ENCODE measurements at regions not wholly inside any gene's neighbourhood (a gene's known extent, or its start where the extent isn't known, plus 50 kb on each side); places are given as distances from the start of the nearest gene placed in this dataset.

GRCh38 chr6:14544666-14545065, 427.1 kb downstream of the CD83 start (continued):
- TF ChIP-seq STAT6 (CRISPR knock-in tag; conservative IDR thresholded peaks at IDR 0.05; ENCODE audit: low read depth) (no peak), FOXP4 (CRISPR knock-in tag; IDR thresholded peaks at IDR 0.05) (no peak), HMGA2 (CRISPR knock-in tag; IDR thresholded peaks at IDR 0.05) (no peak), NFATC4 (CRISPR knock-in tag; IDR thresholded peaks at IDR 0.05) (no peak), ZNF138 (CRISPR knock-in tag; conservative IDR thresholded peaks at IDR 0.05) (no peak), AFF4 (CRISPR knock-in tag; IDR thresholded peaks at IDR 0.05; ENCODE audit: borderline replicate concordance) (no peak), USF1 (CRISPR knock-in tag; IDR thresholded peaks at IDR 0.05) (no peak), JAZF1 (CRISPR knock-in tag; IDR thresholded peaks at IDR 0.05) (no peak)

- Mint-ChIP-seq H3K9me3 (no peaks in the 10 kb centered on the region), H3K27me3 (ENCODE audit: low read depth) (no peaks in the 10 kb centered on the region), H3K27ac (no peak overlapping the region), H3K36me3 (no peaks in the 10 kb centered on the region), H3K4me1 (peaks cover 49% of the 10 kb centered on the region), H3K4me3 (no peak overlapping the region)
- ChIA-PET CTCF (interaction anchor here (0.7 kb wide), 1 partner anchor 14 kb away, joined by 3 read pairs; no protein-coding TSS in a partner anchor), POLR2A (no interaction called here)
- DNase-seq (ENCODE audit: low spot score) (no peak), ATAC-seq (no peak)
- TF ChIP-seq ZNF512 (CRISPR knock-in tag; IDR thresholded peaks at IDR 0.05; ENCODE audit: borderline replicate concordance), result no peak
- TF ChIP-seq ATF6 (CRISPR knock-in tag; IDR thresholded peaks at IDR 0.05), result no peak
- TF ChIP-seq ZBTB21 (CRISPR knock-in tag; IDR thresholded peaks at IDR 0.05; ENCODE audit: borderline replicate concordance), result no peak
- no peak for TF ChIP-seq CBFB (CRISPR knock-in tag; IDR thresholded peaks at IDR 0.05; ENCODE audit: low read depth)
- TF ChIP-seq HMGA2 (CRISPR knock-in tag; IDR thresholded peaks at IDR 0.05), result no peak
- no peak for TF ChIP-seq ZNF317 (CRISPR knock-in tag; IDR thresholded peaks at IDR 0.05; ENCODE audit: borderline replicate concordance, low read depth)
- no peak for TF ChIP-seq TEAD1 (CRISPR knock-in tag; IDR thresholded peaks at IDR 0.05)
- no peak for TF ChIP-seq MAX (CRISPR knock-in tag; IDR thresholded peaks at IDR 0.05)
- no peak for TF ChIP-seq SP1 (CRISPR knock-in tag; conservative IDR thresholded peaks at IDR 0.05)
- TF ChIP-seq ZNF532 (CRISPR knock-in tag; IDR thresholded peaks at IDR 0.05; ENCODE audit: borderline replicate concordance), result no peak
- no peak for TF ChIP-seq NR2C2 (CRISPR knock-in tag; IDR thresholded peaks at IDR 0.05)
These were observed 427.9 kb downstream of the CD83 start for GRCh38 chr6:14545496-14545895.
